Activated CD8-positive, alpha-beta T cell treated with anti-CD3 and anti-CD28 coated beads, Interleukin-2, amount 10 ng/mL, durations not matched to agents 7 days and 5 days (primary cell): ENCODE measurements at regions not wholly inside any gene's neighbourhood (a gene's known extent, or its start where the extent isn't known, plus 50 kb on each side); places are given as distances from the start of the nearest gene placed in this dataset.

Experiments
- ATAC-seq: fragments of 150-1000 bp; cut with Tn5 transposase; one replicate; pipeline ENCODE4 v1.10.0; 2021; ENCODE audit warnings: moderate library complexity
- CTCF ChIA-PET: fragments of 350-600 bp; sonication (Branson Sonifier 250); formaldehyde crosslinking; loops from one replicate; lab custom pipeline; 2021; ENCODE audit warnings: antibody characterized with exemption; lab: Charles Lee
- POLR2A ChIA-PET: fragments of 350-600 bp; sonication (Branson Sonifier 250); formaldehyde crosslinking; loops from one replicate; lab custom pipeline; 2021; ENCODE audit warnings: antibody characterized with exemption; lab: Charles Lee
- DNase-seq: peaks from one replicate; pipeline ENCODE4 v3.0.0-alpha.2; 2020
- H3K27ac Mint-ChIP-seq: one replicate; pipeline ENCODE4 v1.8.0; 2021; ENCODE audit warnings: mild to moderate bottlenecking, mixed read lengths
- H3K27me3 Mint-ChIP-seq: one replicate; pipeline ENCODE4 v1.8.0; 2021; ENCODE audit warnings: low read depth, mixed read lengths
- H3K36me3 Mint-ChIP-seq: one replicate; pipeline ENCODE4 v1.8.0; 2021; ENCODE audit warnings: low read depth, mixed read lengths
- H3K4me1 Mint-ChIP-seq: one replicate; pipeline ENCODE4 v1.8.0; 2021; ENCODE audit warnings: low read depth, mixed read lengths
- H3K4me3 Mint-ChIP-seq: one replicate; pipeline ENCODE4 v1.8.0; 2021; ENCODE audit warnings: mild to moderate bottlenecking, mixed read lengths
- H3K9me3 Mint-ChIP-seq: one replicate; pipeline ENCODE4 v1.8.0; 2022; ENCODE audit warnings: mixed read lengths; ENCODE audit not compliant: insufficient read depth

DNA sequence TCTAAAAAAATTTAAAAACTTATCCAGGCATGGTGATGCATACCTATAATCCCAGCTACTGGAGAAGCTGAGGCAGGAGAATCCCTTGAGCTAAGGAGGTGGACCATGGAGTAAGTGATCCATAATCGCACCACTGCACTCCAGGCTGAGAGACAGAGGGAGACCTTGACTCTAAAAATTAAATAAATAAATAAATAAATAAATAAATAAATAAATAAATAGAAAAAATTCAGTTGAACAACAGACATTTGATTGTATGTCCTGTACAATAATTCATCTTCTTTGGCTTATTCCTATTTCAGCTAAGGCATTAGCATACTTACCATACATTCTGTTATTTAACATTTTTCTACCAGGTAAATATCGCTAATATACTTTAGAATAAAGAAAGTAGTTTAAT lies 726.1 kb upstream of the GALNTL6 start:
- ChIA-PET POLR2A (no interaction called here), CTCF (no interaction called here)
- no peaks in the 10 kb centered on the region for H3K36me3 Mint-ChIP-seq
- H3K4me3 Mint-ChIP-seq, result no peak overlapping the region
- no peak for ATAC-seq
- no peak for DNase-seq
- no peaks in the 10 kb centered on the region for H3K4me1 Mint-ChIP-seq
- no peaks in the 10 kb centered on the region for H3K27me3 Mint-ChIP-seq
- H3K9me3 Mint-ChIP-seq, result no peaks in the 10 kb centered on the region
- no peak overlapping the region for H3K27ac Mint-ChIP-seq

DNA sequence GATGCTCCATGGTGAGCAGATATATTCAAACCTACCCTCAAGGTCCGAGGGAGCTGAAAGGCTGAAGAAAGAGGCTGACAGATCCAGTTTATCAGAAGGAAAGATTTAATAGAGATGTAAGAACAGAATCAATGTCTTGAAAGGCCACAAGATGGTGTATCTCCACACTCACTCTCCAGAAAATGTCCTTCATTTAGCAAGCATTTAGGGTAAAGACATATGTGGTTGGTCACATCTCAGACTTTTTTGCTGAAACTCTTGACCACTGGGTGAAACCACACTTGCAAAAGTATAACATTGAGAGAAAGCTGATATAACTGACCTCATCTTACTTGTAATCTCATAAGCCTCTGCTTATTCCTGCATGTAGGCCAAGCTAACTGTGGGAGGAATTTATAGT lies 745.8 kb upstream of the GALNTL6 start:
- Mint-ChIP-seq H3K9me3 (peaks cover 7% of the 10 kb centered on the region), H3K27ac (no peak overlapping the region), H3K4me1 (no peaks in the 10 kb centered on the region), H3K36me3 (no peaks in the 10 kb centered on the region), H3K27me3 (no peaks in the 10 kb centered on the region), H3K4me3 (no peak overlapping the region)
- ATAC-seq, result no peak
- no peak for DNase-seq
- ChIA-PET POLR2A (no interaction called here), CTCF (no interaction called here)

DNA sequence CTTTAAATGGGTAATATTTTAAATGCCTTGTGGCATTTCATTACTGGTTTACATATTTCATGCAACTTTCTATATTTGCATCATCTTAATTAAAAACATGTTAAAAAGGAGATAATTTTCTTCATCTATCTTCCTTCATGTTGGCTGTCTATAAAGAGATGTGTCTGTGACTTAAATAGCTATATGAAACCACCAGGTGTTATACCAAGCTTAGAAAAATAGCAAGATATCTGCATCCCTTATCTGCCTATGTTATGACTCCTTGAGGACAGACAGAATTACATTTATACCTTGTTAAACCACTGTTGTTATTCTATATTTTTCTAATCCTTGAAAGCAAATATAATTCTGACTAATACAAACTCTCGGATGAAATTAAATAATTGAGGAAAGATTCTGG lies 763.8 kb upstream of the GALNTL6 start:
- no peaks in the 10 kb centered on the region for H3K27me3 Mint-ChIP-seq
- no peaks in the 10 kb centered on the region for H3K36me3 Mint-ChIP-seq
- ATAC-seq (no peak), DNase-seq (no peak)
- H3K4me3 Mint-ChIP-seq, result no peak overlapping the region
- ChIA-PET POLR2A (no interaction called here), CTCF (no interaction called here)
- no peaks in the 10 kb centered on the region for H3K4me1 Mint-ChIP-seq
- H3K27ac Mint-ChIP-seq, result no peak overlapping the region
- H3K9me3 Mint-ChIP-seq, result peaks cover 4% of the 10 kb centered on the region

GRCh38 chr4:171042989-171043524 lies 770.1 kb upstream of the GALNTL6 start:
- peaks cover 2% of the 10 kb centered on the region for H3K36me3 Mint-ChIP-seq
- DNase-seq (no peak), ATAC-seq (no peak)
- H3K27ac Mint-ChIP-seq, result no peak overlapping the region
- no peak overlapping the region for H3K4me3 Mint-ChIP-seq
- H3K4me1 Mint-ChIP-seq, result no peaks in the 10 kb centered on the region
- CTCF ChIA-PET, result no interaction called here
- POLR2A ChIA-PET, result no interaction called here
- no peaks in the 10 kb centered on the region for H3K27me3 Mint-ChIP-seq
- H3K9me3 Mint-ChIP-seq, result peaks cover 8% of the 10 kb centered on the region

DNA sequence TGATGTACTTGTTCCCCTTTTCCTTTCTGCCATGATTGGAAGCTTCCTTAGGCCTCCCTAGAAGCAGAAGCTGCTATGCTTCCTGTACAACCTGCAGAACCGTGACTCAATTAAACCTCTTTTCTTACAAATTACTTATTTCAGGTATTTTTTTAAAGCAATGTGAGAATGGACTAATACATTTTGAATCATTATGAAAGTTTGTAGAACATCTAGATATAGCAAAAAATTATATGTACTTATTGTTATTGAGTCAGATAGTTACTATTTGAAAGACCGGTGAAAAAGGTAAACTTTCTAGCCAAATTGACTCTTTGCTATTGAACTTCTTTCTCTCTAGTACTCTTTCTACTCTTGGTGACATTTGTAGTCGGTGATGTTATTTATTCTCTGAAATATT lies 777.3 kb upstream of the GALNTL6 start:
- no peak overlapping the region for H3K4me3 Mint-ChIP-seq
- H3K27me3 Mint-ChIP-seq, result no peaks in the 10 kb centered on the region
- H3K27ac Mint-ChIP-seq, result no peak overlapping the region
- POLR2A ChIA-PET, result no interaction called here
- H3K36me3 Mint-ChIP-seq, result no peaks in the 10 kb centered on the region
- DNase-seq (no peak), ATAC-seq (no peak)
- CTCF ChIA-PET, result no interaction called here
- H3K4me1 Mint-ChIP-seq, result no peaks in the 10 kb centered on the region
- peaks cover 3% of the 10 kb centered on the region for H3K9me3 Mint-ChIP-seq

DNA sequence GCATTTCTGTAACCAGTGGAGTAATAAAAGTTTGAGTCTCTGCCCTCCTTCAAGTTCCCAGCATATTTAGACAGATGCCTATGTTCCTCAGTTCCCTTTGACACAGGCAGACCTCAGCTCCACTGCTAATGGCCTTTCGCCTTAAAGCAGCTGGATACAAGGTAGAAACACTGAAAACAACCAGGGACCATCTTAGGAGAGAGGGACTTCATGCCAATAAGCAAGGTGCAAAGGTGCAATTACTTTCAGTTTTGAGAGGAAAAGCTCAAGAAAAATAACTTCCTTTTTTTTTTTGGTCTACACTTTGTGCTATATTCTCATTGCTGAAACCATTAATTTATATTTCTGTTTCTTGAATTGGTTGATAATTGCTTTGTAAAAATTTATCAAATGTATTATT lies 781.9 kb upstream of the GALNTL6 start:
- no peaks in the 10 kb centered on the region for H3K36me3 Mint-ChIP-seq
- ChIA-PET CTCF (no interaction called here), POLR2A (no interaction called here)
- no peak overlapping the region for H3K27ac Mint-ChIP-seq
- ATAC-seq (no peak), DNase-seq (no peak)
- H3K4me3 Mint-ChIP-seq, result no peak overlapping the region
- peaks cover 3% of the 10 kb centered on the region for H3K9me3 Mint-ChIP-seq
- H3K4me1 Mint-ChIP-seq, result no peaks in the 10 kb centered on the region
- H3K27me3 Mint-ChIP-seq, result no peaks in the 10 kb centered on the region

- H3K9me3 Mint-ChIP-seq, result no peaks in the 10 kb centered on the region
- H3K36me3 Mint-ChIP-seq, result no peaks in the 10 kb centered on the region
- H3K27ac Mint-ChIP-seq, result no peak overlapping the region
- H3K4me1 Mint-ChIP-seq, result no peaks in the 10 kb centered on the region
- DNase-seq (no peak), ATAC-seq (no peak)
- ChIA-PET POLR2A (no interaction called here), CTCF (no interaction called here)
- H3K27me3 Mint-ChIP-seq, result no peaks in the 10 kb centered on the region
- H3K4me3 Mint-ChIP-seq, result no peak overlapping the region
Observed at GRCh38 chr4:171025776-171026175, 787.4 kb upstream of the GALNTL6 start.

DNA sequence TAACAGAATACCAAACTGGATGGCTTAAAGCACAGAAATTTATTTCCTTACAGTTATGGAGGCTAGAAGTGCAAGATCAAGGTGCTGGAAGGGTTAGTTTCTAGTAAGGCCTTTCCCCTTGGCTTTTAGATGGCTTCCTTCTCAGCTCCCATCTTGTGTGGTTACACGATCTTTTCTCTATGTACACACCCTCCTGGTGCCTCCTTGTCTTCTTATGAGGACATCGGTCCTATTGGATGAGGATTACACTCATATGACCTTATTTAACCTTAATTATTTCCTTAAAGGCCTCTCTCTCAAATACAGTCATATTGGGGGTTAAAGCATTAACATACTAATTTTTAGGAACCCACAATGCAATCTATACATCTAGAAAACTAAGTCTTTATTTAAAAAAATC lies 787.9 kb upstream of the GALNTL6 start:
- Mint-ChIP-seq H3K9me3 (peaks cover under 1% of the 10 kb centered on the region), H3K27ac (no peak overlapping the region), H3K27me3 (no peaks in the 10 kb centered on the region), H3K4me3 (no peak overlapping the region), H3K36me3 (no peaks in the 10 kb centered on the region), H3K4me1 (no peaks in the 10 kb centered on the region)
- CTCF ChIA-PET, result no interaction called here
- ATAC-seq, result no peak
- POLR2A ChIA-PET, result no interaction called here
- DNase-seq, result no peak

GRCh38 chr4:171024720-171025303 lies 788.4 kb upstream of the GALNTL6 start:
- DNase-seq (no peak), ATAC-seq (no peak)
- no peaks in the 10 kb centered on the region for H3K4me1 Mint-ChIP-seq
- no peak overlapping the region for H3K4me3 Mint-ChIP-seq
- ChIA-PET CTCF (no interaction called here), POLR2A (no interaction called here)
- no peaks in the 10 kb centered on the region for H3K36me3 Mint-ChIP-seq
- H3K27ac Mint-ChIP-seq, result no peak overlapping the region
- no peaks in the 10 kb centered on the region for H3K27me3 Mint-ChIP-seq
- H3K9me3 Mint-ChIP-seq, result peaks cover 4% of the 10 kb centered on the region

- CTCF ChIA-PET, result no interaction called here
- POLR2A ChIA-PET, result no interaction called here
- ATAC-seq, result no peak
- H3K4me1 Mint-ChIP-seq, result no peaks in the 10 kb centered on the region
- no peak for DNase-seq
- no peak overlapping the region for H3K4me3 Mint-ChIP-seq
- peaks cover 4% of the 10 kb centered on the region for H3K9me3 Mint-ChIP-seq
- H3K27ac Mint-ChIP-seq, result no peak overlapping the region
- no peaks in the 10 kb centered on the region for H3K27me3 Mint-ChIP-seq
- H3K36me3 Mint-ChIP-seq, result no peaks in the 10 kb centered on the region
Observed at GRCh38 chr4:171022824-171023230, 790.4 kb upstream of the GALNTL6 start.

GRCh38 chr4:171017593-171017992 lies 795.6 kb upstream of the GALNTL6 start:
- no peak overlapping the region for H3K27ac Mint-ChIP-seq
- ATAC-seq (no peak), DNase-seq (no peak)
- peaks cover 4% of the 10 kb centered on the region for H3K9me3 Mint-ChIP-seq
- H3K4me3 Mint-ChIP-seq, result no peak overlapping the region
- ChIA-PET CTCF (no interaction called here), POLR2A (no interaction called here)
- no peaks in the 10 kb centered on the region for H3K4me1 Mint-ChIP-seq
- no peaks in the 10 kb centered on the region for H3K36me3 Mint-ChIP-seq
- no peaks in the 10 kb centered on the region for H3K27me3 Mint-ChIP-seq

- DNase-seq (no peak), ATAC-seq (no peak)
- ChIA-PET CTCF (no interaction called here), POLR2A (no interaction called here)
- Mint-ChIP-seq H3K27ac (no peak overlapping the region), H3K27me3 (no peaks in the 10 kb centered on the region), H3K9me3 (peaks cover 4% of the 10 kb centered on the region), H3K4me1 (no peaks in the 10 kb centered on the region), H3K36me3 (no peaks in the 10 kb centered on the region), H3K4me3 (no peak overlapping the region)
Observed at GRCh38 chr4:171016145-171016544, 797.1 kb upstream of the GALNTL6 start.

GRCh38 chr4:171015441-171015840 lies 797.8 kb upstream of the GALNTL6 start:
- no peak overlapping the region for H3K4me3 Mint-ChIP-seq
- POLR2A ChIA-PET, result no interaction called here
- ATAC-seq (no peak), DNase-seq (no peak)
- no peak overlapping the region for H3K27ac Mint-ChIP-seq
- no peaks in the 10 kb centered on the region for H3K4me1 Mint-ChIP-seq
- CTCF ChIA-PET, result no interaction called here
- no peaks in the 10 kb centered on the region for H3K36me3 Mint-ChIP-seq
- no peaks in the 10 kb centered on the region for H3K27me3 Mint-ChIP-seq
- peaks cover 4% of the 10 kb centered on the region for H3K9me3 Mint-ChIP-seq
